Endothelial cell of umbilical vein (primary cell): ENCODE measurements at regions not wholly inside any gene's neighbourhood (a gene's known extent, or its start where the extent isn't known, plus 50 kb on each side); places are given as distances from the start of the nearest gene placed in this dataset.

ENCODE experiments used
- JUN ChIP-seq: IDR thresholded peaks from 2 replicates; pipeline ENCODE4 v1.6.1; 2011; ENCODE audit warnings: borderline replicate concordance, low read depth; ENCODE audit not compliant: insufficient read length, insufficient read depth
- TF ChIP-seq, protein P1 (sequence below): IDR thresholded peaks from 2 replicates; pipeline ENCODE4 v1.6.1; 2011; ENCODE audit not compliant: insufficient read depth, insufficient read length
- TF ChIP-seq, protein P2 (sequence below), 2 donors: IDR thresholded peaks; 1 replicate in 1 of 2; 2 replicates in 1 of 2; pipeline ENCODE4 v1.5.1; 2011; ENCODE audit warnings: low read length in 2 of 2, mild to moderate bottlenecking in 2 of 2, moderate library complexity in 2 of 2, control low read depth in 1 of 2, inconsistent platforms in 1 of 2, low read depth in 1 of 2; ENCODE audit not compliant: insufficient read depth in 1 of 2; ENCODE audit errors: extremely low read depth in 1 of 2

DNA sequence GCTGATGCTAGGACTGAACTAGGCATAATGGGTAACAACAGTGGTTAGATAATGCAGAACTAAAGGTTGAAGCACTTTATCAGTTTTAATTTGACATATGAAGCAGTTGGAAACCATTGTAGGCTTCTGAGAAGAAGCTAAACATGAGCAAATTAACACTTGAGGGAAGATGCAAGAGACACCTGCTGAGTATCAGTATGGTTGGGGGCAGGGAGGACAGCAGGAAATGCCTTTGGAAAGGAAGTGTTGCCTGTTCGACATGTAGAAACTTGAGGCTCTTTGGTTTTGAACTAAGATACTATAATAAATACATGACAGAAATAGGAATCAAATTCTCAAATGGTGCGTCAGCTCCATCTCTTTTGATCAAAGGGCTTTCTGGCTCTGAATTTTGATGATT lies 115.6 kb downstream of the FHIP1A start:
- TF ChIP-seq, protein P1, sequence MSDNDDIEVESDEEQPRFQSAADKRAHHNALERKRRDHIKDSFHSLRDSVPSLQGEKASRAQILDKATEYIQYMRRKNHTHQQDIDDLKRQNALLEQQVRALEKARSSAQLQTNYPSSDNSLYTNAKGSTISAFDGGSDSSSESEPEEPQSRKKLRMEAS, result no peak
- TF ChIP-seq, protein P2, sequence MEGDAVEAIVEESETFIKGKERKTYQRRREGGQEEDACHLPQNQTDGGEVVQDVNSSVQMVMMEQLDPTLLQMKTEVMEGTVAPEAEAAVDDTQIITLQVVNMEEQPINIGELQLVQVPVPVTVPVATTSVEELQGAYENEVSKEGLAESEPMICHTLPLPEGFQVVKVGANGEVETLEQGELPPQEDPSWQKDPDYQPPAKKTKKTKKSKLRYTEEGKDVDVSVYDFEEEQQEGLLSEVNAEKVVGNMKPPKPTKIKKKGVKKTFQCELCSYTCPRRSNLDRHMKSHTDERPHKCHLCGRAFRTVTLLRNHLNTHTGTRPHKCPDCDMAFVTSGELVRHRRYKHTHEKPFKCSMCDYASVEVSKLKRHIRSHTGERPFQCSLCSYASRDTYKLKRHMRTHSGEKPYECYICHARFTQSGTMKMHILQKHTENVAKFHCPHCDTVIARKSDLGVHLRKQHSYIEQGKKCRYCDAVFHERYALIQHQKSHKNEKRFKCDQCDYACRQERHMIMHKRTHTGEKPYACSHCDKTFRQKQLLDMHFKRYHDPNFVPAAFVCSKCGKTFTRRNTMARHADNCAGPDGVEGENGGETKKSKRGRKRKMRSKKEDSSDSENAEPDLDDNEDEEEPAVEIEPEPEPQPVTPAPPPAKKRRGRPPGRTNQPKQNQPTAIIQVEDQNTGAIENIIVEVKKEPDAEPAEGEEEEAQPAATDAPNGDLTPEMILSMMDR (IDR thresholded peaks at IDR 0.05; ENCODE audit: extremely low read depth in 1 of 2, insufficient read depth in 1 of 2, low read depth in 1 of 2, low read length in 2 of 2), result no peak
- TF ChIP-seq JUN, result no peak
